Muscle layer of colon (tissue), 2 donors: ENCODE measurements at regions not wholly inside any gene's neighbourhood (a gene's known extent, or its start where the extent isn't known, plus 50 kb on each side); places are given as distances from the start of the nearest gene placed in this dataset.
"Not testable (repeated sequence)": the region's sequence is repeated elsewhere in the genome, so short reads cannot be mapped to it uniquely, and the experiment has no call there.

Experiments
- H3K27ac ChIP-seq: one replicate; pipeline ENCODE4 v1.7.0; 2013; ENCODE audit warnings: low read depth, mild to moderate bottlenecking, low read length, moderate library complexity
- H3K27me3 ChIP-seq, 2 donors: one replicate each; pipeline ENCODE4 v1.7.0; 2013; ENCODE audit warnings: low read length in 2 of 2, mild to moderate bottlenecking in 2 of 2; ENCODE audit not compliant: insufficient read depth in 2 of 2, control insufficient read depth in 1 of 2
- H3K36me3 ChIP-seq: one replicate; pipeline ENCODE4 v1.7.0; 2013; ENCODE audit warnings: mild to moderate bottlenecking, low read length; ENCODE audit not compliant: insufficient read depth
- H3K4me1 ChIP-seq: one replicate; pipeline ENCODE4 v1.7.0; 2013; ENCODE audit warnings: mild to moderate bottlenecking, low read length; ENCODE audit not compliant: insufficient read depth
- H3K4me3 ChIP-seq, 2 donors: one replicate each; pipeline ENCODE4 v1.7.0; 2013; ENCODE audit warnings: low read length in 2 of 2, low read depth in 1 of 2, mild to moderate bottlenecking in 1 of 2, moderate library complexity in 1 of 2
- H3K9ac ChIP-seq: one replicate; pipeline ENCODE4 v1.7.0; 2013; ENCODE audit warnings: low read length
- H3K9me3 ChIP-seq: one replicate; pipeline ENCODE4 v1.7.0; 2013; ENCODE audit warnings: mild to moderate bottlenecking, low read length
- donor health status: abdominal sarcoma.
- donor health status: Adenocarcinoma of cecum.

DNA sequence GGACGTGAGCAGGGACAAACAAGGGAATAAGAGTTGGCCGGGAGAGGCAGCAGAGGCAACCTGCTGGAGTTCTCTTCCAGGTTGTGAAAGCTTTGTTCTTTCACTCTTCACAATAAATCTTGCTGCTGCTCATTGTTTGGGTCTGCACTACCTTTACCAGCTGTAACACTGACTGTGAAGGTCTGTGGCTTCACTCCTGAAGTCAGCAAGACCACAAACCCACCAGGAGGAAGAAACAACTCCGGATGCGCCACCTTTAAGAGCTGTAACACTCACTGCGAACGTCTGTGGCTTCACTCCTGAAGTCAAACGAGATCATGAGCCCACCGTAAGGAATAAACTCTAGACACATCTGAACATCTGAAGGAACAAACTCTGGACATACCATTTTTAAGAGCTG lies 186.5 kb upstream of the NDN start:
- H3K36me3 ChIP-seq, H3K4me3 ChIP-seq, H3K9me3 ChIP-seq: not testable (repeated sequence)

DNA sequence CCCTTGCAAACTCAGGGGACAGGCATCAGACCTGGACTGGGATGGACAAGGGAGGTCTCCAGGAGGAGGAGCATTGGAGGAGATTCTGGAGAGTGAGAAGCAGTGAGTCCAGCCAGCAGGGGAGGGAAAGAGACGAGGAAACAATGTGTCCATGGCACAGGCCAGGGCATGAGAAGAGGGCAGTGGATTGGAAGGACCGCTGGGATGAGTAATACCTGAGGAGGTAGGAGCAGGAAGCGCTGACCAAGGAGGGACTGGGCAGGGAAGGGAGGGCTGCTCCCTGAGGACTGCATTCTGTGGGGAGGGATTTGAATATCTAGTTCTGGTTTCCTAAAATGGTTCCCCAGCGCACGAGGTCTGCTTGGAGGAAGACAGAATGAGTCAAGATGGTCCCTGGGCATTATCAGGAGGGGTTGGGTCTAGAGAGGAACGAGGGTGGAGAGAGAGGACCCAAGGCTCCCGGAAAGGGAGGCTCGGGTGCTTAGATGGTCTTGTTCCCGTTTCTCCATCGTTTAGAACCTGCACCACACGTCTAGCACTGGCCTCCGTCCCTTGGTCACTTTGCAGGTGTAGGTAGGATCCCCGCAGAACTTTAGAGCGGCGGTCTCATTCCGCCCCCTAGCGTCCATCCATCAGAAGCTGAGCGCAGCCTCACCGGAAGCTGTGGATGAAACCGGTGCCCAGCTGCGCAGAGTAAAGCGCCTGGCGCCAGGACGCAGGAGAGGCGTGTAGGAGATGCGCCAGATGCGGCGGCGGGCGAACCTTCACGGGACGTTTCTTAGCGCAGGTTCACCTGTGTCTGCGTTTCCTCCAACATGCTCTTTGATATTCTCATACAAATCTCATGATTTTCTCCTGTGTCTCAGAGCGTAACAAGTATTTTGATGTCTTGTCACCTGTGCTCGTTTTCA lies 190.7 kb upstream of the NDN start:
- H3K27ac ChIP-seq = no peak overlapping the region
- no peak overlapping the region for H3K9ac ChIP-seq
- H3K4me3 ChIP-seq = no peak overlapping the region
- no peaks in the 10 kb centered on the region for H3K36me3 ChIP-seq
- H3K27me3 ChIP-seq = no peaks in the 10 kb centered on the region
- no peaks in the 10 kb centered on the region for H3K9me3 ChIP-seq
- H3K4me1 ChIP-seq = no peaks in the 10 kb centered on the region

More for the DNA sequence above, 186.5 kb upstream of the NDN start:
- not testable (repeated sequence) for H3K9ac ChIP-seq, H3K27ac ChIP-seq, H3K27me3 ChIP-seq, H3K4me1 ChIP-seq

DNA sequence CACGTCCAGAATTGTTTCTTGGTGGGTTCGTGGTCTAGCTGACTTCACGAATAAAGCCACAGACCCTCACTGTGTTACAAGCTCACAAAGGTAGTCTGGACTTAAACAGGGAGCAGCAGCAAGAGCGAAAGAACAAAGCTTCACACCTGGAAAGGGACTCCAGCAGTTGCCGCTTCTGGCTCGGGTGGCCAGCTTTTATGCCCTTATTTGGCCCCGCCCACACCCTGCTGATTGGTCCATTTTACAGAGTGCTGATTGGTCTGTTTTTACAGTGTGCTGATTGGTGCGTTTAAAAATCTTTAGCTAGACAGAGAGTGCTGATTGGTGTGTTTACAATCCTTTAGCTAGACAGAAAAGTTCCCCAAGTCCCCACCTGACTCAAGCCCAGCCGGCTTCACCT lies 194.2 kb upstream of the NDN start:
- Histone ChIP-seq H3K9ac (no peak overlapping the region), H3K9me3 (no peaks in the 10 kb centered on the region)

DNA sequence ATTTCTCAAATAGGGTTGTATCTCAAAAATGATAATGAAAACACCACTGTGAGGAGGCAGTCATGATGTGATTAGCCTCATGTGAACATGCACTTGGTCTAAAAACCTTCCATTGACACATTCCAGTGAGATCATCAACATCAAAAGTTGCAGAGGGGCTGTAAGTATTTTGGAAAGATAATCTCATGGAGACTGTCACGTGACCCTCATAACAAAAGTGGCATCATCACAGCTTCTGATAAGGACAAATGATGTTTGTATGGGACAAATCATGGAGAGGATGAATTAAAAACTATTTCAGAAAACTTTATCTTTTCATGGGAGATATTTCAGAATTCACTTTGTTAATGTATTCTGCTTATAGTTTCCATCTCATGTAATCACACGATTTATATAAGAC lies 203.1 kb upstream of the NDN start:
- Histone ChIP-seq H3K27ac (no peak overlapping the region), H3K4me3 (no peak overlapping the region), H3K9me3 (no peaks in the 10 kb centered on the region), H3K9ac (no peak overlapping the region), H3K4me1 (no peaks in the 10 kb centered on the region), H3K27me3 (no peaks in the 10 kb centered on the region), H3K36me3 (no peaks in the 10 kb centered on the region)

More for the DNA sequence above, 194.2 kb upstream of the NDN start:
- Histone ChIP-seq H3K36me3 (no peaks in the 10 kb centered on the region), H3K27ac (no peak overlapping the region), H3K4me3 (no peak overlapping the region), H3K27me3 (no peaks in the 10 kb centered on the region), H3K4me1 (no peaks in the 10 kb centered on the region)

DNA sequence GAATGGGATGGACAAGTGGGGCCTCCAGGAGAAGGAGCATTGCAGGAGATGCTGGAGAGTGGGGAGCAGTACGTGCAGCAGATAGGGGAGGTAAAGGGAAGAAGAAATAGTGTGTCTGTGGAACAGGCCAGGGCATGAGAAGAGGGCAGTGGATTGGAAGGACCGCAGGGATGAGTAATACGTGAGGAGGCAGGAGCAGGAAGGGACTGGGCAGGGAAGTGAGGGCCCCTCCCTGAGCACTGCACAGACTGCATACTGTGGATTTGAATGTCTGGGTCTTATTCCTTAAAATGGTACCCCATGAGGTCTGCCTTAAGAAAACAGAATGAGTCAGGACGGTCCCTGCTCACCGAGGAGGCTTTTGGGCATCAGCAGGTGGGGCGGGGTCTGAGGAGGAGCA lies 210.0 kb upstream of the NDN start:
- H3K4me3 ChIP-seq = peak overlapping the region in 1 of 2 donors; percentile 35
- no peak overlapping the region for H3K9ac ChIP-seq
- H3K4me1 ChIP-seq = no peaks in the 10 kb centered on the region
- H3K27ac ChIP-seq = no peak overlapping the region
- no peaks in the 10 kb centered on the region for H3K27me3 ChIP-seq
- H3K36me3 ChIP-seq = no peaks in the 10 kb centered on the region
- no peaks in the 10 kb centered on the region for H3K9me3 ChIP-seq

DNA sequence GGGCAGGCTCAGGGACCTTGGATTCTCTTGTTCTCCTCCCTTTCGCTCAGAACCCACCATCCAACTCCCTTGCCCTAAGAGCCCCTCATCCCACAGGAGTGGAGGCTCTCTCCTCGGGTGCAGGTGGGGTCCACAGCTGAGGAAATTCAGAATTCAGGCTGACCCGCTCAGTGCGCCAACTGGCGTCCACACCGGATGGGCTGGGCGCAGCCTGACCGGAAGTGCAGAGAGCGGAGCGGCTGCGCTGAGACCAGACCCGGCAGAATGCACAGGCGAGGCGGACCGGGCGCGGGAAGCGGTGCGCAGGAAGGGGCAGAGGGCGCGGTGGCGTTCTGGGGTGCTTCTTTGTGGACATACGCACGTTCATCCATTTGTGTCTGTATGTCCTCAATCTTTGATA lies 210.4 kb upstream of the NDN start:
- Histone ChIP-seq H3K36me3 (no peaks in the 10 kb centered on the region), H3K27ac (no peak overlapping the region), H3K4me1 (no peaks in the 10 kb centered on the region), H3K9me3 (no peaks in the 10 kb centered on the region), H3K27me3 (no peaks in the 10 kb centered on the region), H3K4me3 (peak overlapping the region in 1 of 2 donors; percentile 35), H3K9ac (no peak overlapping the region)

DNA sequence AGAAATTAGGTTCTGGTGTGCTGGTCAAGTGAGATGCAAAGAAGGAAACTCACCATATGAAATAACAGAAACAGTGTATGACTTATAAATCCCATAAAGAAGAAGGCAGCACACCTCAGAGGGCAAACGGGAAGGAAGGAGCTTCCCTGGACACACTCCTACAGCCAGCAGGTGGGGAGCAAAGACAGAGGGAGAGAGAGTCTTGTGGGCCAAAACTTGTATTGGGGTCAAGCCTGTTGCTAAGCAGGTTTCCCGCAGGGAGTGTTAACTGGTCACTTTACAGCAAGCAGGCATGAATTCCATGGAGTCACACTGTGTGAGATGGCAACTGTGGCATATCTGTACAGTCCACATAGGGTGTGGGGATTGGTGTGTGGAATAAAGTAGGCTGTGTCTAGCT lies 222.9 kb upstream of the NDN start:
- no peaks in the 10 kb centered on the region for H3K36me3 ChIP-seq
- H3K9me3 ChIP-seq = no peaks in the 10 kb centered on the region
- H3K9ac ChIP-seq = no peak overlapping the region
- H3K27ac ChIP-seq = no peak overlapping the region
- no peak overlapping the region for H3K4me3 ChIP-seq
- no peaks in the 10 kb centered on the region for H3K27me3 ChIP-seq
- no peaks in the 10 kb centered on the region for H3K4me1 ChIP-seq

DNA sequence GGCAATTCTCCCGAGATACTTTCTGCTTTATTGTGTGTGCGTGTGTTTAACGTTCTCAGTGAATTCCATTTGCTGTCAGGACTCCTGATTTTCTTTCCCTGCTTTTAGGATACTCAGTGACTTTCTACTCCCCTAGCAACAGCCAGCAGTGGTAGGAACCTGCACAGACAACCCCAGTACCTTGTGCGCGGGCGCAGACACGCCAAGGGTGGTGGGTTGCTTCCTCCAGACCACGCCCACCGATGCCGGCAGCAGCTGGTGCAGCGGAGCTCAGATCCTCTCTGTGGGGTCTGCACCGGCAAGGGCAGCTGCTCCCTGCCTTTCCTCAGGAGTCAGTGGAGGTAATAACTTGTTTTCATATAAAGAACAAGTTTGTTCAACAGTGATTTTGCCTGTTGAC lies 225.1 kb upstream of the NDN start:
- H3K27me3 ChIP-seq = no peaks in the 10 kb centered on the region
- H3K9ac ChIP-seq = no peak overlapping the region
- no peaks in the 10 kb centered on the region for H3K9me3 ChIP-seq
- peak overlapping the region in 1 of 2 donors; percentile 18 for H3K4me3 ChIP-seq
- H3K36me3 ChIP-seq = no peaks in the 10 kb centered on the region
- H3K27ac ChIP-seq = no peak overlapping the region
- H3K4me1 ChIP-seq = no peaks in the 10 kb centered on the region

DNA sequence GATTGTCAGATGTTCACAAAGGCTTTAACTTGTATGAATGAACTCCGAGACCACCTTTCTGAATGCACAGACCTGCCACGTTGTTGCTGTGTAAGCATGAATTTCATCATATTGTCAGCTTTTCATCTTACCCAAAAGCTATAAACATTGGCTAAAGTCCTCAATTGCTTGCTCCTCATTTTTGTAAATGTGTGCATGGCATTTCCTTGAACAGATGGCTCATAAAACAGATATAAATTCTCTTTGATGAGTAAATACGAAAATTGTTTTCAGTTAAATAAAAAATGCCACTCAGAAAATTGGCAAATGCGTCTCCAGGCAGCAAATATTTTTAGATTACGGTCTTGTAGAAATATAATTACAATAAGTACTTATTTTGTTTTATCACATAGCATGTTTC lies 226.0 kb upstream of the NDN start:
- Histone ChIP-seq H3K4me3 (no peak overlapping the region), H3K27me3 (no peaks in the 10 kb centered on the region), H3K9me3 (no peaks in the 10 kb centered on the region), H3K9ac (no peak overlapping the region), H3K27ac (no peak overlapping the region), H3K36me3 (no peaks in the 10 kb centered on the region), H3K4me1 (no peaks in the 10 kb centered on the region)

DNA sequence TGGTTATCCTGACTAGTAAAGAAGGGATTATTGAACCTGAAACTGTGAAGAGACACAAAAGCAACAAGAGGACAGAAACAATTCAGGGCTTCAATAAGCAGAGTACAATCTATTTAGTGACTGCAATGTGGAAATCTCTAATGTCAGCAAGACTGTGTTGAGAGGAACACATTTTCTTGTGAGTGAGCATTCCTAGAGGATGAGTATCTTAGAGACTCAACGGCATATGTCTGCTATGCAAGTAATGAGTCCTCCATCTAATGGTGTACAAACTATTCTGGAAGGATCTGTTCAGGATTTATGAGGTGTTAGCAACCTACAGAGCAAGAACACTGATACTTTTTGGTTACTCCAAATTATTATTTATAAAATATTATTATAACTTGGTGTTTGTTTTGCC lies 226.5 kb upstream of the NDN start:
- Histone ChIP-seq H3K4me3 (no peak overlapping the region), H3K27me3 (no peaks in the 10 kb centered on the region), H3K27ac (no peak overlapping the region), H3K36me3 (no peaks in the 10 kb centered on the region), H3K4me1 (no peaks in the 10 kb centered on the region), H3K9ac (no peak overlapping the region), H3K9me3 (no peaks in the 10 kb centered on the region)

DNA sequence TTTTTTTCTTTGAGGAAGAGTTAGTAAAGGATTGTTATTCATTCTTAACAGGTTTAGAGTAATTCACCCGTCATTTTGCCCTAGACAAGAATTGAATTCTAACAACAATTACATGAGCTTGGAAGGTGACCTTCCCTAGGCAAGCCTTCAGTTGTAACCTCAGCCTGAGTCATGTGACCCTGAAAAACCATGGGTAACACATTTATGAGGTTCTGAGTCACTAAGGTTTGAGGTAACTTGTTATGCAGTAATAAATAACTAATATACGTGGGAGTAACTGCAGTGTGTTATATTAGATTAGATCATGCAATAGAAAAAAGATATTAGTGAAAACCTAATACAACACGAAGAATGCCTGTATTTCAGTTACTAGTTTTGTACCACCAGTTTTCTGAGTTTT lies 237.6 kb upstream of the NDN start:
- no peaks in the 10 kb centered on the region for H3K4me1 ChIP-seq
- no peak overlapping the region for H3K4me3 ChIP-seq
- H3K9me3 ChIP-seq = no peaks in the 10 kb centered on the region
- no peaks in the 10 kb centered on the region for H3K36me3 ChIP-seq
- H3K27ac ChIP-seq = no peak overlapping the region
- no peak overlapping the region for H3K9ac ChIP-seq
- H3K27me3 ChIP-seq = no peaks in the 10 kb centered on the region

DNA sequence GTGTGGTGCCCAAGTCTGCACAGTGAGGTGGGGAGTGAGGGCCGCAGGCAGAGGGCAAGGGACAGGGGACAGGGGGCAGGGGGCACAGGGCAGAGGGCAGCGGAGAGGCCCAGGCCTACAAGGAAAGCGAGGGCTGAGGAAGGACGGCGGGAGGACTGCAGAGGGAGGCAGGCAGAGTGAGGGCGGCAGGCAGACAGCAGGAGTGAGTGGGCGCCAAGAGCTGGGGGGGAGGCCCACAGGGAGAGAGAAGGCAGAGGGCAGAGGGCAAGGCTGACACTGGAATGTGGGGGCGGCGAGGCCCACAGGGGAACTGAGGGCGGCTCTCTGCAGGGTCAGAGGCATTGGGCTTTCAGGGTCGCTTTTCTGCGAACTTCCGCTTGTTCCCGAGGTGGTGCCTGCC lies 267.8 kb upstream of the NDN start:
- H3K4me1 ChIP-seq = no peaks in the 10 kb centered on the region
- no peak overlapping the region for H3K4me3 ChIP-seq
- H3K9ac ChIP-seq = no peak overlapping the region
- no peaks in the 10 kb centered on the region for H3K36me3 ChIP-seq
- H3K27me3 ChIP-seq = no peaks in the 10 kb centered on the region
- no peak overlapping the region for H3K27ac ChIP-seq
- H3K9me3 ChIP-seq = no peaks in the 10 kb centered on the region
